GM19455 (cell line): ENCODE measurements at regions not wholly inside any gene's neighbourhood (a gene's known extent, or its start where the extent isn't known, plus 50 kb on each side); places are given as distances from the start of the nearest gene placed in this dataset.
"Not testable (repeated sequence)": the region's sequence is repeated elsewhere in the genome, so short reads cannot be mapped to it uniquely, and the experiment has no call there.

Experiments
- ATAC-seq: cut with Tn5 transposase; IDR thresholded peaks from one replicate; pipeline ENCODE4 v1.9.1; 2021; ENCODE audit not compliant: unreplicated experiment

- ATAC-seq, result no peak
Observed at GRCh38 chr5:118405650-118406061, 582.7 kb downstream of the DTWD2 start.

- ATAC-seq, result peak; percentile 63
Observed at GRCh38 chr5:118397236-118397635, 591.1 kb downstream of the DTWD2 start.

GRCh38 chr5:118392491-118392890, 595.9 kb downstream of the DTWD2 start:
- ATAC-seq, result no peak

- not testable (repeated sequence) for ATAC-seq
Observed at GRCh38 chr5:118382931-118383330, 605.4 kb downstream of the DTWD2 start.

GRCh38 chr5:118379470-118379869, 608.9 kb downstream of the DTWD2 start:
- no peak for ATAC-seq

- ATAC-seq, result no peak
Observed at GRCh38 chr5:118378959-118379358, 609.4 kb downstream of the DTWD2 start.

DNA sequence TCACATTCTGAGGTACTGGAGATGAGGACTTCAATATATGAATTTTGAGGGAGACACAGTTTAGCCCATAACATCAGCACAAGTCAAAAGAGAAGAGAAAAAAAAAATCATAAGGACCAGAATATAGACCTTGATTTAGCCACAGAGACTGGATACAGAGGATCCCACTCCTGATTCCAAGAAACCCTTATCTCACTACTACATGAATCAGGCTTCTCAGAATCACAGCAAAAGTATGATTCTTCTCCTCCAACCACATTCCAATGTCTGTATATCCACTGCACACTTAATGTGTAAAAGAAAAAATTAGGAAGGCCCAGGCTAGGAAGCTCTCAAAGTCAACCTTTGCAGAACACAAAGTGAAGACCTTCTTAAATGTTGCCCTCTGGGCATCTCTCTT, 610.9 kb downstream of the DTWD2 start:
- ATAC-seq, result no peak

DNA sequence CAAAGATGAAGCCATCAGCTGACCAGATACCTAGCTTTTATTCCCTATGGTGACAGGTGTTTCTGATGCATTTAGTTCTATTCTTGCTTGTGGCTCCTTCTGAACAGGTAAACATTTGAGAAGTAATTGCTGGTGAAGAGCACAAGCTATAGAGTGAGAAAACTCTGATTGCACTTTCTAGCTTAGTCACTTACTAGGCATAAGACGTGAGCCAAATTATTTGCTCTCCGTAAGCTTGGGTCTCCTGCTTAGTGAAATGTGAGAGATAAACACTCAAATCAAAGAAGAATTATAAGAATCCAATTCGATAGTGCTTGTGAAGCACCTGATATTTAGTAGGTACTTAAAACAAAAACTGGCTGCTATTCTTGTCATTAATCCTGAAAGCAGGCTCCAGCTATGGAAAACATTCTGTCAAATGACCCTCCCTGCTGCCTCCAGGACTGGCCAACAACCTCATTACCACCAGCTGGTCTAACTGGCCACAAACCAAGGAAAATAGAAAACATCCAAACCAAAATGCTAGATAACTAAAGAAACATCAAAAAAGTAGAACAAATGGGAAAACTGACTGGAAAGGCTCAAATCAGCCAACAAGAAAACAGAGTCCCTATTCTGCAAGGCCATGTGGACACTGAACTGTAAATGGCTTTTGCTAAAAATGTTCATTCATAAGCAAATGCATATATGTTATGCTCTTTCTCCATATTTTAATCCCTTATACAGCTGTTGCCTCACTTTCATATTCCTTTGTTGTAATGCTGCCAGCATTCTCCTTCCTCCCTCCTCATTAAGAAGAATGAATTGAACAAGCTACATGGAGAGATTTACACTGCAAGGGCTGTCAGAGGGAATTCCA, 616.1 kb downstream of the DTWD2 start:
- no peak for ATAC-seq

DNA sequence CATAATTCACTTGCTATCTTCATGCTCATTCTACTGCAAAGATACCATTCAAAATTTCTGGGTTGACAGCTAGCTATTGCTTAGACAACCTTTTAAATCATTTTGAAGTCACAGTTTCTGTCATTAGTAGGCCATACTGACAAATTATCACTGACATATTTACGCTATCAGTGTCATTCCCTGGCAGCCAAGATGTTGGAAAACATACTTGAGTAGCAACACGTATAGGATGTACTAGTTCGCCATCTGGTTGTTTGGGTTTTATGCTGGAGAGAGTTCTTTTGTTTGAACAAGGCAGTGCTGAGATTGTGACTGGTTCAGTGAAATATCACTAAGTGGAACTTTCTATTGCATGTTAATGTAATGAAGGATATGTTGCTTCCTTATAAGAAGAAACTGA, 621.9 kb downstream of the DTWD2 start:
- ATAC-seq, result no peak

DNA sequence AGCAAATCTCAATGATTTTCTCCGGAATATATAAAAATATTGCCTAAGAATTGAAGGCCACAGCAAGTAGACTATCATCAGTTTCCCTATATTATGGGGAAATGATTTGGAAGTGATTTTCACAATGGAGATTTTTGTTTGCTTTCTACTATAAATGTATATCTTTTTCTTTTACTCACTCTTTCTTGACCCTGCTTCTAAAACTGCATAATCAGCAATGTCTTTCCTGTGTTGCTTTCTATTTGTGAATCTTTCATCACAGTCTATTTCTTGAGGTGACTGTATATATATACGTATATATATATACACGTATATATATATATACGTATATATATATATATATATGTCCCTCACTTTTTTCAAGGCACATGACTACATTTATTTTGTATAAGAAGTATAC, 622.6 kb downstream of the DTWD2 start:
- no peak for ATAC-seq

DNA sequence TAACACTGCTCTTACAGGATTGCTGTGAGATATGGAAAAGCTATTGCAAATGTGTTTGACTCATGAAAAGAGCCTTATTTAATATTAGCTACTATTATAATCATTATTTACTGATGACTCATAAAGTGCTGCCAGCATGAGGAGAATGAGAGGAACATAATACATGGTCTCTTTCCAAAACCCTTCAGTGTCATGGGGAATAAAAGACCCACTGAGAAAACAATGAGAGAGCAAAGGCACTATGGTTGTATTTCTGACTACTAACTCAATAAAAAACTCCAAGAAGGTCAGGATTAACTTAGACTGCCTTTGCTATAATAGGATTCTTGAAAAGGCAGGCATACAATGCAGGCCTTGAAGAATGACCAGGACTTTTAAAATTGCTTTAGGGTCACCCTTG, 633.5 kb downstream of the DTWD2 start:
- ATAC-seq, result no peak

GRCh38 chr5:118353970-118354369, 634.4 kb downstream of the DTWD2 start:
- no peak for ATAC-seq

GRCh38 chr5:118336468-118336867, 651.9 kb downstream of the DTWD2 start:
- no peak for ATAC-seq

DNA sequence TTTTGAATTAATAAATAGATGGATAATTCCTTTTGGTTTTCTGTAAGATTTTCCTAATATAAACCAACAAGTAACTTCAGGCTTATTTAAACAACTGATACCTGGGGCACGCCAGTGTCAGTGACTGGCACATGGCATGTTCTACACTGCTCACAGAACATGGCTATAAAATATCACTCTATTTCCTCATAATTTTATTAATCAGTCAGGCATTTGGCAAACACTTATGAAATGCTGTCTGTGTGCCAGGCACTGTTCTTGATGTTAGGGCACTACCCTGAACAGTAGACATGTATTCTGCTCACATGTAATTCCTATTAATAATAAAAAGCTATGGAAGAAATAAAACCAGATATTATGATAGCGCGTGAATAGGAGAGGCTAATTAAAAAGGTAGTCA, 661.0 kb downstream of the DTWD2 start:
- ATAC-seq, result no peak

- ATAC-seq, result no peak
Observed at GRCh38 chr5:118326481-118327045, 661.8 kb downstream of the DTWD2 start.

DNA sequence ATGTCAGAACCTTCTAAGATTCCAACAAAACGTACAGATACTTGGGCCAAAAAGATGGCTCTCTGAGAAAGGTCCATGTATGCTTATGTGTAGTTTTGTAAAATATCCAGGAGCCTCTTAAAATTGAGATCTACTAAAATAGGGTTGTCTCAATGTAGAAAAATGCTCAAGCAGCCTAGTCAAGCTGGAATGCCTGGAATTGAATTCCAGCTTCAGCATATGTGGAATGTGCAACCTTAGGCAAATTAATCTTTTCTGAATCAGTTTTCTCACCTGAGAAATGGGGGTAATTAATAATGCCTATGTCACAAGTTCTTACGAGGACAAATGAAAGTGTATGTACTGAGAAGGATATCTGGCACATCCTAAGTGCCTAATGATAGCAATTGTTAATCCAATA, 662.4 kb downstream of the DTWD2 start:
- ATAC-seq, result no peak

GRCh38 chr5:118323723-118324122, 664.6 kb downstream of the DTWD2 start:
- ATAC-seq, result not testable (repeated sequence)

DNA sequence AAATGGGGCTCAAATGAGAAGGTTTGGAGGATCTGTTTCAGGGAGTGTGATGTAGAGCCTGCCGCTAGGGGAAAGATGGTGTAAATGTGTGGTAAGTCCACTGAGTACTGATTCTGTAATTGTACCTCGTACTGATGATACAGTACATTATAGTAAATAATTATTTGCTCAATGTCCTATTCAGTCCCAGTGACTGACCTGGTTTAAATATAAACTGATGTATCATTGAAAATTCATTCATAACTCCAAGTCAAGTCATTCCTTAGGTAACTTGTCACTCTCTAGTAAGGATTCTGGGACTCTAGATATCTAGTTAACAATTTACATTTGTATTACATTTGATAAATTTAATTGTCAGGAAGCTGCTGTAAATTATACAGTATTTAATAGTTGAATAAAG, 667.3 kb downstream of the DTWD2 start:
- ATAC-seq, result no peak

- no peak for ATAC-seq
Observed at GRCh38 chr5:118320121-118320520, 668.2 kb downstream of the DTWD2 start.

DNA sequence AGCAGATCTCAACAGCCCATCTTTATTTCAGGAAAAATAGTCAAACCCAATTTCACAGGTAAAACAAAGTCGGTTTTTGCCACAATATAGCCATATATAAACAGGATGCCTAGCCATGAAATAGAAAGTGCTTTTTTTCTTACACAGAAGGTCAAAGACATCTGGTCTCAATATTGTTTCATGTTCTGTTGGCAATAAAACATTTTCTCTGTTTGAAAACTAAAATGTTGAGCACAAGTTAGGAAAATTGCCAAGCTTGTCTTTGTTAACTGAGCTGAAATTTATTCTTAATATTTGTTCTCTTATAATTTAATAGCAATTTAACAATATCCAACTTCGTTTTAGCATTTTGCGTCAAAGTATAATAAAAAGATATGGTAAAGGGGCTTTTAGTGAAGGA, 673.4 kb downstream of the DTWD2 start:
- no peak for ATAC-seq

- ATAC-seq, result no peak
Observed at GRCh38 chr5:118311103-118311819, 677.1 kb downstream of the DTWD2 start.

GRCh38 chr5:118310401-118310800, 677.9 kb downstream of the DTWD2 start:
- no peak for ATAC-seq
